HEK293 (cell line): ENCODE measurements at regions not wholly inside any gene's neighbourhood (a gene's known extent, or its start where the extent isn't known, plus 50 kb on each side); places are given as distances from the start of the nearest gene placed in this dataset.

ENCODE experiments used
- CTCF ChIA-PET: fragments of 350-600 bp; formaldehyde crosslinking; extraction: SDS; loops from one replicate; lab custom pipeline; 2021; ENCODE audit warnings: antibody characterized with exemption; lab: Yijun Ruan, JAX
- POLR2A ChIA-PET: fragments of 300-600 bp; formaldehyde crosslinking; extraction: SDS; loops from one replicate; lab custom pipeline; 2020; ENCODE audit warnings: antibody characterized with exemption, inconsistent platforms; lab: Yijun Ruan, JAX
- H3K27ac ChIP-seq: fragments of 200-500 bp; sonication (Bioruptor generic); 2 replicates; pipeline ENCODE4 v1.5.1; 2014; ENCODE audit warnings: low read depth, low read length, control low read depth, inconsistent platforms; ENCODE audit errors: extremely low read depth
- H3K36me3 ChIP-seq, 2 experiments: fragments of 200-500 bp in 1 of 2; sonication (Bioruptor generic) in 1 of 2; 1 replicate in 1 of 2; 2 replicates in 1 of 2; pipeline ENCODE4 v1.5.1; 2014 to 2017; ENCODE audit warnings: inconsistent platforms in 2 of 2, low read length in 2 of 2; ENCODE audit not compliant: control insufficient read depth in 2 of 2, insufficient read depth in 1 of 2
- H3K4me1 ChIP-seq: fragments of 200-500 bp; sonication (Bioruptor generic); 2 replicates; pipeline ENCODE4 v1.5.1; 2014; ENCODE audit warnings: mild to moderate bottlenecking, low read length, inconsistent platforms; ENCODE audit not compliant: control insufficient read depth, insufficient read depth
- H3K4me3 ChIP-seq: 2 replicates; pipeline ENCODE4 v1.5.1; 2011; ENCODE audit warnings: low read depth, mild to moderate bottlenecking, control low read depth, low read length, moderate library complexity
- H3K9me3 ChIP-seq: fragments of 200-500 bp; sonication (Bioruptor generic); 2 replicates; pipeline ENCODE4 v1.5.1; 2014; ENCODE audit warnings: low read depth, low read length, inconsistent platforms; ENCODE audit not compliant: control insufficient read depth, insufficient read depth
- BCL11B ChIP-seq: fragments of 450-650 bp; formaldehyde crosslinking; IDR thresholded peaks from 2 replicates; pipeline ENCODE4 v1.5.1; 2016; ENCODE audit warnings: low read depth, missing biosample characterization, missing genetic modification characterization
- HIC1 ChIP-seq: fragments of 450-650 bp; formaldehyde crosslinking; IDR thresholded peaks from 2 replicates; pipeline ENCODE4 v1.5.1; 2016; ENCODE audit warnings: missing biosample characterization, missing genetic modification characterization
- PRDM1 ChIP-seq: fragments of 450-650 bp; formaldehyde crosslinking; IDR thresholded peaks from 2 replicates; pipeline ENCODE4; 2016; ENCODE audit warnings: missing biosample characterization, missing genetic modification characterization
- TSHZ1 ChIP-seq: fragments of 450-650 bp; formaldehyde crosslinking; IDR thresholded peaks from 2 replicates; pipeline ENCODE4 v1.5.1; 2016; ENCODE audit warnings: missing biosample characterization, missing genetic modification characterization, borderline replicate concordance
- ZFP3 ChIP-seq: fragments of 450-650 bp; formaldehyde crosslinking; IDR thresholded peaks from 2 replicates; pipeline ENCODE4 v1.5.1; 2016; ENCODE audit warnings: low read depth, missing biosample characterization, missing genetic modification characterization
- ZNF138 ChIP-seq: fragments of 450-650 bp; formaldehyde crosslinking; IDR thresholded peaks from 2 replicates; pipeline ENCODE4 v1.5.1; 2016; ENCODE audit warnings: missing biosample characterization, missing genetic modification characterization, borderline replicate concordance
- ZNF274 ChIP-seq, 2 experiments: fragments of 200-500 bp in 1 of 2; fragments of 450-650 bp in 1 of 2; sonication (Bioruptor generic) in 1 of 2; formaldehyde crosslinking in 1 of 2; IDR thresholded peaks; 2 replicates each; pipeline versions ENCODE4 v1.5.1 to v1.6.1; 2014 to 2016; ENCODE audit warnings: borderline replicate concordance in 1 of 2, inconsistent platforms in 1 of 2, low read length in 1 of 2, missing biosample characterization in 1 of 2, missing genetic modification characterization in 1 of 2
- ZNF341 ChIP-seq: fragments of 450-650 bp; formaldehyde crosslinking; IDR thresholded peaks from 2 replicates; pipeline ENCODE4; 2016; ENCODE audit warnings: low read depth, missing biosample characterization, missing genetic modification characterization
- ZNF423 ChIP-seq: fragments of 450-650 bp; formaldehyde crosslinking; IDR thresholded peaks from 2 replicates; pipeline ENCODE4 v1.5.1; 2016; ENCODE audit warnings: missing biosample characterization, missing genetic modification characterization
- ZNF521 ChIP-seq: fragments of 450-650 bp; formaldehyde crosslinking; IDR thresholded peaks from 2 replicates; pipeline ENCODE4 v1.5.1; 2017; ENCODE audit warnings: missing biosample characterization, mild to moderate bottlenecking, missing genetic modification characterization
- ZNF558 ChIP-seq: fragments of 450-650 bp; formaldehyde crosslinking; IDR thresholded peaks from 2 replicates; pipeline ENCODE4 v1.5.1; 2016; ENCODE audit warnings: missing biosample characterization, missing genetic modification characterization
- ZNF580 ChIP-seq: fragments of 450-650 bp; formaldehyde crosslinking; IDR thresholded peaks from 2 replicates; pipeline ENCODE4 v1.5.1; 2016; ENCODE audit warnings: missing biosample characterization, missing genetic modification characterization
- ZNF623 ChIP-seq: fragments of 450-650 bp; formaldehyde crosslinking; IDR thresholded peaks from 2 replicates; pipeline ENCODE4 v1.5.1; 2016; ENCODE audit warnings: missing biosample characterization, missing genetic modification characterization
- TF ChIP-seq, protein P1 (sequence below): fragments of 450-650 bp; formaldehyde crosslinking; IDR thresholded peaks from 2 replicates; pipeline ENCODE4 v1.5.1; 2016; ENCODE audit warnings: missing biosample characterization, missing genetic modification characterization, borderline replicate concordance
- TF ChIP-seq, protein P2 (sequence below): fragments of 450-650 bp; formaldehyde crosslinking; IDR thresholded peaks from 2 replicates; pipeline ENCODE4 v1.5.1; 2017; ENCODE audit warnings: missing biosample characterization, missing genetic modification characterization

DNA sequence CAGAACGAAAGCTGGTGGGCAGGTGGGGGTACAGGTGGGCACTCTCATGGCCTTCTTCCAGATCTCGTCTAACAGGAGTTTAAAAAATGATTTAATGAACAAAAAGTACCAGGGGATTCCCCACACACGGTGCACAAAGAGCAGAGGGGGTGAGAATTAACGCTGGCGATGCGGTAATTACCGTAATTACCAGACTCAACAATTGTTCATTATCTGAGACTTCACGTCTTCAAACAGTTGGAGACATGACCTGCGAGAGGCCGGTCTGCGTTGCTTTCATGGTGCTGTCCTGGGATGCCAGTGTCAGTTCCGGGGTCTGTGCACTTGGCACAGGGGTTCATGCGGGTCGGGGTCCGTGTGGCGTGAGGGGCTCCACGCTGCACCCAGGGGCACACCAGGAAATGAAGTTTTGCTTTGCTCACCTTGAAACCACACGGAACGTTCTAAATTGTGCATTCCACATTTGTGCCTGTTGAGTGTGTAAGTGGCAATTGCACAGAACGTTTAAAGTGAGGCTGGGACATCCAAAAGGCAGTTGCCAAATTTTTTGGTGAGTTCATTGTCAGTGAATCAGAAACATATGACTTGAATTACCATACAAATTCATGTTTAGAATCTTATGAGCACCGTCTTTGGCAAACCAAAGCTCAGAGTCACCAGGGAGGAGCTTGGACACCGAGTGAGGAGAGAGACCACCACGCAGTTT lies 256.4 kb upstream of the IRX1 start:
- Histone ChIP-seq H3K4me3 (no peak overlapping the region), H3K36me3 (no peaks in the 10 kb centered on the region), H3K4me1 (no peaks in the 10 kb centered on the region), H3K9me3 (no peaks in the 10 kb centered on the region), H3K27ac (no peak overlapping the region)
- ChIA-PET CTCF (no interaction called here), POLR2A (no interaction called here)
- no peak for TF ChIP-seq HIC1 (tag by site-specific recombination)
- no peak for TF ChIP-seq ZNF341

DNA sequence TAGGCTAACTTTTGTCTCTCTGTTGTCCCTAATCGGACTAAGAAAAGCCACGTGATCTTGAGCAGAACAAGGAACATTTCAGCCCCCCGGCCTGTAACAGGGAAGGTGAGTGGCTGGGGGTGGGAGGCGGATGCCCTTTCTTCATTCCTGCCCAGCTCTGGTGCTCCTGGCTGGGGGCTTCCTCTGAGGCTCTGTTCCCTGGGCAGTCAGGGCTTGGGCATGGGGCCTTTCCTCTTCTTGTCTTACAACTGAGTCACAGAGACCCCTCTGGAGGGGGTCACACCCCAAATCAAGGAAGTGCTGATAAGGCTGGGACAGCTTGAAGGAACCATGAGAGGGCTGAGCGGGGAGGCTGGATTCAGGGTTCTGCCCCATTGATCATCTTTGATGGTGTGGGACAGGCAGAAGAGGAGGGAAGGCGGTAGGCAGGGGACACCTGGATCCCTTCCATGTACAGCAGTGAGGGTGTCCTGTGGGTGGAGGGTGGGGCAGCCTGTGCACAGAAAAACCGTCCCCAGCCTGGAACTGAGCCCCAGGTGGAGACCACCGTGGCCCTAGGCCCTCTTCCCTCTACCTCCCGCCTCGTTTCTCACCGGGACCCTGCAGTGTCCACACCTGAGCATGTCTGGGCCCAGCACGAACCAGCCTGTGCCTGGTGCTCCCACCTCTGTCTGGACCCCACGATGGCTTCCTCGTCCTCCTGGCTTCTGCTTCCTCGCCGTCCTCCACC lies 257.7 kb upstream of the IRX1 start:
- Histone ChIP-seq H3K9me3 (no peaks in the 10 kb centered on the region), H3K27ac (no peak overlapping the region), H3K36me3 (no peaks in the 10 kb centered on the region), H3K4me3 (no peak overlapping the region)
- CTCF ChIA-PET = no interaction called here
- POLR2A ChIA-PET = no interaction called here
- TF ChIP-seq ZFP3 (tag by site-specific recombination) (no peak), ZNF558 (tag by site-specific recombination) (no peak), ZNF623 (tag by site-specific recombination) (no peak), TSHZ1 (tag by site-specific recombination) (no peak), ZNF580 (no peak), ZNF521 (tag by site-specific recombination) (no peak), BCL11B (tag by site-specific recombination) (no peak), ZNF423 (no peak), ZNF138 (tag by site-specific recombination) (no peak), PRDM1 (tag by site-specific recombination) (no peak), ZNF274 (IDR thresholded peaks at IDR 0.05; ENCODE audit: low read length) (no peak), ZNF274 (tag by site-specific recombination; IDR thresholded peaks at IDR 0.05; ENCODE audit: borderline replicate concordance) (no peak)
- TF ChIP-seq, protein P1, sequence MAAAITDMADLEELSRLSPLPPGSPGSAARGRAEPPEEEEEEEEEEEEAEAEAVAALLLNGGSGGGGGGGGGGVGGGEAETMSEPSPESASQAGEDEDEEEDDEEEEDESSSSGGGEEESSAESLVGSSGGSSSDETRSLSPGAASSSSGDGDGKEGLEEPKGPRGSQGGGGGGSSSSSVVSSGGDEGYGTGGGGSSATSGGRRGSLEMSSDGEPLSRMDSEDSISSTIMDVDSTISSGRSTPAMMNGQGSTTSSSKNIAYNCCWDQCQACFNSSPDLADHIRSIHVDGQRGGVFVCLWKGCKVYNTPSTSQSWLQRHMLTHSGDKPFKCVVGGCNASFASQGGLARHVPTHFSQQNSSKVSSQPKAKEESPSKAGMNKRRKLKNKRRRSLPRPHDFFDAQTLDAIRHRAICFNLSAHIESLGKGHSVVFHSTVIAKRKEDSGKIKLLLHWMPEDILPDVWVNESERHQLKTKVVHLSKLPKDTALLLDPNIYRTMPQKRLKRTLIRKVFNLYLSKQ (tag by site-specific recombination) = no peak
- TF ChIP-seq, protein P2, sequence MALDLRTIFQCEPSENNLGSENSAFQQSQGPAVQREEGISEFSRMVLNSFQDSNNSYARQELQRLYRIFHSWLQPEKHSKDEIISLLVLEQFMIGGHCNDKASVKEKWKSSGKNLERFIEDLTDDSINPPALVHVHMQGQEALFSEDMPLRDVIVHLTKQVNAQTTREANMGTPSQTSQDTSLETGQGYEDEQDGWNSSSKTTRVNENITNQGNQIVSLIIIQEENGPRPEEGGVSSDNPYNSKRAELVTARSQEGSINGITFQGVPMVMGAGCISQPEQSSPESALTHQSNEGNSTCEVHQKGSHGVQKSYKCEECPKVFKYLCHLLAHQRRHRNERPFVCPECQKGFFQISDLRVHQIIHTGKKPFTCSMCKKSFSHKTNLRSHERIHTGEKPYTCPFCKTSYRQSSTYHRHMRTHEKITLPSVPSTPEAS = no peak
- TF ChIP-seq, all 188 proteins: peak for 0
- H3K4me1 ChIP-seq = no peaks in the 10 kb centered on the region
